ENCODE measurements at regions not wholly inside any gene's neighbourhood (a gene's known extent, or its start where the extent isn't known, plus 50 kb on each side); places are given as distances from the start of the nearest gene placed in this dataset.

DNA sequence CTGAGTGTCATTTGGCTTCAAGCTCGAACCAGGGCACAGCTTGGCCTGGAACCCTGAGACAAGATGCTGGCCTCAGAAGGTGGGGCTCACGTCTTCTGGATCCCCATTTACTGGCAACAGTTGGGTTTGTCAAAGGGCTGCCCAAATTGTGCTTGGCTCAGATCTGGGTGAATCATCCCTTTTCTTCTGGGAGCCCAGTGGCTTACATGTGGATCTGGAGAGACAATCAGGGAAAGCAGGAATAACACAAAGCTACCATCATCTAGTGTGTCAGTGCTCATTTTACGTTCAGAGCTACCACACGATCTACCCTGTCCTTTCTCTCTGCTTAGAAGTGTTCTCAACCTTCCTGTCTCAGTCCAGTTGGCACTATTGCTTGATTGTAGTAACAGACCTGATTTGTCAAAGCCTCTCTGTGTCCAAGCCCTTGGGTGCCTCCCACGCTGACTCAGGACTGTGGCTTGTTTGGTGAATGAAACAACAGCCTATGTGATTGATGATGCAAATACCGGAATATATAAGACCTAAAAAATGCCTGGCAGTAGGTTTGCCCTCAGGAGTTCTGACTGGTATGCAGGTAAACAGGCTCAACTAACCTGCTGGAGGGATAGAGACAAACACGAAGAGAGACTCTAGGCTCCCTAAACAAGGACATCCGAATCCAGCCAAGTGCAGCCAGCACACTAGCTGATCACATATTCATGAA lies 974.3 kb downstream of the VRK1 start:
- TF ChIP-seq POLR2A (IDR thresholded peaks at IDR 0.05) = no peak
- TF ChIP-seq, protein P1, sequence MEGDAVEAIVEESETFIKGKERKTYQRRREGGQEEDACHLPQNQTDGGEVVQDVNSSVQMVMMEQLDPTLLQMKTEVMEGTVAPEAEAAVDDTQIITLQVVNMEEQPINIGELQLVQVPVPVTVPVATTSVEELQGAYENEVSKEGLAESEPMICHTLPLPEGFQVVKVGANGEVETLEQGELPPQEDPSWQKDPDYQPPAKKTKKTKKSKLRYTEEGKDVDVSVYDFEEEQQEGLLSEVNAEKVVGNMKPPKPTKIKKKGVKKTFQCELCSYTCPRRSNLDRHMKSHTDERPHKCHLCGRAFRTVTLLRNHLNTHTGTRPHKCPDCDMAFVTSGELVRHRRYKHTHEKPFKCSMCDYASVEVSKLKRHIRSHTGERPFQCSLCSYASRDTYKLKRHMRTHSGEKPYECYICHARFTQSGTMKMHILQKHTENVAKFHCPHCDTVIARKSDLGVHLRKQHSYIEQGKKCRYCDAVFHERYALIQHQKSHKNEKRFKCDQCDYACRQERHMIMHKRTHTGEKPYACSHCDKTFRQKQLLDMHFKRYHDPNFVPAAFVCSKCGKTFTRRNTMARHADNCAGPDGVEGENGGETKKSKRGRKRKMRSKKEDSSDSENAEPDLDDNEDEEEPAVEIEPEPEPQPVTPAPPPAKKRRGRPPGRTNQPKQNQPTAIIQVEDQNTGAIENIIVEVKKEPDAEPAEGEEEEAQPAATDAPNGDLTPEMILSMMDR (IDR thresholded peaks at IDR 0.05) = no peak
